Fibroblast of lung (primary cell): ENCODE measurements at regions not wholly inside any gene's neighbourhood (a gene's known extent, or its start where the extent isn't known, plus 50 kb on each side); places are given as distances from the start of the nearest gene placed in this dataset.

ENCODE experiments used
- DNase-seq, 2 donors: peaks; one replicate each; pipeline versions ENCODE4 v3.0.0 to v3.0.0-alpha.2; 2010; ENCODE audit warnings: low read depth in 2 of 2
- H2AFZ ChIP-seq: 2 replicates; pipeline ENCODE4 v1.5.1; 2012; ENCODE audit warnings: low read length, control low read depth, inconsistent platforms
- H3K27ac ChIP-seq: 2 replicates; pipeline ENCODE4 v1.5.1; 2011; ENCODE audit warnings: low read length, control low read depth; ENCODE audit not compliant: insufficient read depth
- H3K27me3 ChIP-seq: 2 replicates; pipeline ENCODE4 v1.5.1; 2011; ENCODE audit warnings: mild to moderate bottlenecking, low read length; ENCODE audit not compliant: control insufficient read depth, insufficient read depth
- H3K36me3 ChIP-seq: 2 replicates; pipeline ENCODE4 v1.5.1; 2011; ENCODE audit warnings: low read length; ENCODE audit not compliant: control insufficient read depth, insufficient read depth
- H3K4me1 ChIP-seq: 2 replicates; pipeline ENCODE4 v1.5.1; 2011; ENCODE audit warnings: low read length; ENCODE audit not compliant: control insufficient read depth, insufficient read depth; ENCODE audit errors: extremely low read depth
- H3K4me2 ChIP-seq: 2 replicates; pipeline ENCODE4 v1.5.1; 2011; ENCODE audit warnings: low read length, control low read depth; ENCODE audit not compliant: insufficient read depth; ENCODE audit errors: extremely low read depth
- H3K4me3 ChIP-seq, 4 experiments: fragments of 200-600 bp in 1 of 4; sonication (generic) in 1 of 4; replicated peaks in 1 of 4; 2 replicates each; pipeline ENCODE4 v1.5.1; 2011 to 2016; ENCODE audit warnings: low read length in 4 of 4, low read depth in 3 of 4, mild to moderate bottlenecking in 3 of 4, control low read depth in 2 of 4, inconsistent platforms in 1 of 4, mixed read lengths in 1 of 4; ENCODE audit not compliant: insufficient read depth in 1 of 4; ENCODE audit errors: control extremely low read depth in 1 of 4
- H3K79me2 ChIP-seq: 2 replicates; pipeline ENCODE4 v1.5.1; 2012; ENCODE audit warnings: mild to moderate bottlenecking, low read length, inconsistent platforms; ENCODE audit not compliant: control insufficient read depth, insufficient read depth
- H3K9ac ChIP-seq: 2 replicates; pipeline ENCODE4 v1.5.1; 2011; ENCODE audit warnings: mild to moderate bottlenecking, low read length, control low read depth; ENCODE audit not compliant: insufficient read depth
- H3K9me3 ChIP-seq: 2 replicates; pipeline ENCODE4 v1.5.1; 2012; ENCODE audit warnings: low read depth, low read length; ENCODE audit not compliant: control insufficient read depth, insufficient read depth
- H4K20me1 ChIP-seq: 2 replicates; pipeline ENCODE4 v1.5.1; 2011; ENCODE audit warnings: low read length; ENCODE audit not compliant: control insufficient read depth, insufficient read depth; ENCODE audit errors: extremely low read depth
- EZH2 ChIP-seq: IDR thresholded peaks from 2 replicates; pipeline ENCODE4 v1.5.1; 2012; ENCODE audit warnings: low read length, control low read depth, mild to moderate bottlenecking; ENCODE audit errors: missing control alignments
- TF ChIP-seq, protein P1 (sequence below), 2 donors: IDR thresholded peaks in 1 of 2; conservative IDR thresholded peaks in 1 of 2; 1 replicate in 1 of 2; 2 replicates in 1 of 2; pipeline ENCODE4 v1.5.1; 2011 to 2012; ENCODE audit warnings: low read length in 2 of 2, control low read depth in 1 of 2, inconsistent platforms in 1 of 2, low read depth in 1 of 2, mild to moderate bottlenecking in 1 of 2

DNA sequence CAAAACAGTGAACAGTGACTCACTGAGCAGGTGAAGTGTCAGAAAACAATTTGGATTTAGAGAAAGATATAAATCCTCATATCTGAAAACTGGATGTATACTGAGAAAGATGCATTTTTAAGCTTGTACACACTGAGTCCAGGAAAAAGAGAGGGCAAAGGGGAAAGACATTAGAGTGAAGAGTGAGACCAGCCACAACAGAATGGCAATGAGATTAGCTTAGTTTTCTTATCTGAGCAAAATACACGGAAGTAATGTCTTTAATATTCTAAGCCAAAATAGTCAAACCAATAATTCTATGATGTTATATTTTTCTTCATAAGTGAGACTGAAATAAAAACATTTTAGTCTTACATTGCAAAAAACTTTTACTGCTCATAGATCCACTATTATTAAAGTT, 236.0 kb downstream of the SLITRK5 start:
- no peaks in the 10 kb centered on the region for H3K4me1 ChIP-seq
- no peaks in the 10 kb centered on the region for H3K9me3 ChIP-seq
- TF ChIP-seq EZH2: no peak
- TF ChIP-seq, protein P1, sequence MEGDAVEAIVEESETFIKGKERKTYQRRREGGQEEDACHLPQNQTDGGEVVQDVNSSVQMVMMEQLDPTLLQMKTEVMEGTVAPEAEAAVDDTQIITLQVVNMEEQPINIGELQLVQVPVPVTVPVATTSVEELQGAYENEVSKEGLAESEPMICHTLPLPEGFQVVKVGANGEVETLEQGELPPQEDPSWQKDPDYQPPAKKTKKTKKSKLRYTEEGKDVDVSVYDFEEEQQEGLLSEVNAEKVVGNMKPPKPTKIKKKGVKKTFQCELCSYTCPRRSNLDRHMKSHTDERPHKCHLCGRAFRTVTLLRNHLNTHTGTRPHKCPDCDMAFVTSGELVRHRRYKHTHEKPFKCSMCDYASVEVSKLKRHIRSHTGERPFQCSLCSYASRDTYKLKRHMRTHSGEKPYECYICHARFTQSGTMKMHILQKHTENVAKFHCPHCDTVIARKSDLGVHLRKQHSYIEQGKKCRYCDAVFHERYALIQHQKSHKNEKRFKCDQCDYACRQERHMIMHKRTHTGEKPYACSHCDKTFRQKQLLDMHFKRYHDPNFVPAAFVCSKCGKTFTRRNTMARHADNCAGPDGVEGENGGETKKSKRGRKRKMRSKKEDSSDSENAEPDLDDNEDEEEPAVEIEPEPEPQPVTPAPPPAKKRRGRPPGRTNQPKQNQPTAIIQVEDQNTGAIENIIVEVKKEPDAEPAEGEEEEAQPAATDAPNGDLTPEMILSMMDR (conservative IDR thresholded peaks at IDR 0.05 in 1 of 2, IDR thresholded peaks at IDR 0.05 in 1 of 2; ENCODE audit: low read depth in 1 of 2, low read length in 2 of 2): no peak
- no peak overlapping the region for H2AFZ ChIP-seq
- no peak overlapping the region for H3K27ac ChIP-seq
- H3K36me3 ChIP-seq: no peaks in the 10 kb centered on the region
- no peak overlapping the region for H3K4me3 ChIP-seq
- no peak for DNase-seq
- H4K20me1 ChIP-seq: no peaks in the 10 kb centered on the region
- H3K4me2 ChIP-seq: no peak overlapping the region
- no peak overlapping the region for H3K9ac ChIP-seq
- H3K79me2 ChIP-seq: no peaks in the 10 kb centered on the region
- no peaks in the 10 kb centered on the region for H3K27me3 ChIP-seq

DNA sequence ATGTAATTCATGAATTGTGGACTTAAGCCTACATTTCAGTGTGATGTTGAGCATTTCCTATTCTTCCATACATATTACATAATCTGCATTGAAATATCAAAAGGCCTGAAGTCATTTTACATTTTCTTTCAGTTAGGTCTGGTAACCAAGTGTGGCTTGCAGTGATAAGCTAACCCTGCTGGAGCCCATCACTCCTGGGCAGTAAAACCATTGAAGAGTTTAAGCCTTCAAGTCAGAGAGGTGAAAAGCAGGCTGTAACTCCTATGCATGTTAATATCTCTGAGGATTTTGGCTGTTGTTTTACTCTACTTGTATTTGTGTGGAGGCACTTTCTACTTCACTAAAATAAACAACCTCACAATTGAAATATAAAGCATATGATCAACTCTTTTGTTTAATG, 248.8 kb downstream of the SLITRK5 start:
- H3K79me2 ChIP-seq: no peaks in the 10 kb centered on the region
- no peak overlapping the region for H3K27ac ChIP-seq
- H3K36me3 ChIP-seq: no peaks in the 10 kb centered on the region
- DNase-seq: no peak
- H3K9ac ChIP-seq: no peak overlapping the region
- H4K20me1 ChIP-seq: no peaks in the 10 kb centered on the region
- no peaks in the 10 kb centered on the region for H3K27me3 ChIP-seq
- no peaks in the 10 kb centered on the region for H3K9me3 ChIP-seq
- no peak overlapping the region for H3K4me2 ChIP-seq
- no peak overlapping the region for H2AFZ ChIP-seq
- H3K4me1 ChIP-seq: no peaks in the 10 kb centered on the region
- TF ChIP-seq, protein P1 (conservative IDR thresholded peaks at IDR 0.05 in 1 of 2, IDR thresholded peaks at IDR 0.05 in 1 of 2; ENCODE audit: low read depth in 1 of 2, low read length in 2 of 2): no peak
- no peak for TF ChIP-seq EZH2
- H3K4me3 ChIP-seq: no peak overlapping the region

DNA sequence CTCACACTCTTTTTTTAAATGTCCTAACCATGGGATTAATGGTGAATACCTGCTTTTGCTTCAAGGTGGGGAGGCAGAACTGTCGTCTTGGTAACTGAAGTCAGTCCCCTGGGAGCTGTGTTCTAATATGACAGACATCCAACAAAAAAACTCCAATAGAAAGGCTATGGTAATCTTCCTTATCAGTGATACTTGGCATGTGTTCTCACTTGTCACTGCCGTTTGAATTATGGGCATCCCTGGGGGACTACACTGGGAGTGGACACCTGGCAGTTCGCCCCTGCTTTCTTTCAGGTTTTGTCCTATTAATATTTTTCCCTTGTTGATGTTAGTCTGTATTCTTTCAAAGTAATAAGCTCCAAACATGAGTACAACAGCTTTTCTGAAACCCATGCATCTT, 252.6 kb downstream of the SLITRK5 start:
- Histone ChIP-seq H3K27me3 (no peaks in the 10 kb centered on the region), H3K79me2 (no peaks in the 10 kb centered on the region), H3K4me2 (no peak overlapping the region), H4K20me1 (no peaks in the 10 kb centered on the region), H3K4me1 (no peaks in the 10 kb centered on the region), H3K9ac (no peak overlapping the region), H3K27ac (no peak overlapping the region), H3K9me3 (no peaks in the 10 kb centered on the region), H3K36me3 (no peaks in the 10 kb centered on the region), H3K4me3 (no peak overlapping the region), H2AFZ (no peak overlapping the region)
- no peak for DNase-seq
- no peak for TF ChIP-seq EZH2
- TF ChIP-seq, protein P1 (conservative IDR thresholded peaks at IDR 0.05 in 1 of 2, IDR thresholded peaks at IDR 0.05 in 1 of 2; ENCODE audit: low read depth in 1 of 2, low read length in 2 of 2): no peak
